Spleen (tissue), 7 donors: ENCODE measurements at regions not wholly inside any gene's neighbourhood (a gene's known extent, or its start where the extent isn't known, plus 50 kb on each side); places are given as distances from the start of the nearest gene placed in this dataset.

Source experiments
- CTCF ChIP-seq, 11 experiments: fragments of 200-600 bp in 7 of 11; fragments of 450-650 bp in 4 of 11; sonication (generic) in 4 of 11; IDR thresholded peaks in 8 of 11; conservative IDR thresholded peaks in 3 of 11; 1 replicate in 7 of 11; 2 replicates in 4 of 11; pipeline versions ENCODE4 v1.4.0 to v1.8.0; 2016 to 2021; ENCODE audit warnings: antibody characterized with exemption in 11 of 11, inconsistent platforms in 4 of 11, mild to moderate bottlenecking in 1 of 11
- POLR2A ChIP-seq, 3 donors: fragments of 450-650 bp; IDR thresholded peaks; one replicate each; pipeline ENCODE4 v1.5.1; 2017; ENCODE audit warnings: antibody characterized with exemption in 3 of 3, mild to moderate bottlenecking in 1 of 3
- POLR2AphosphoS5 ChIP-seq, 3 donors: sonication (generic); formaldehyde crosslinking; IDR thresholded peaks; one replicate each; pipeline ENCODE4 v1.5.1; 2017; ENCODE audit warnings: antibody characterized with exemption in 3 of 3
- donor health status: DM: no; HTN: no; CAD: no; lungs with moderate emphysema.
- donor health status: DM: no; HTN: no; CAD: no.
- donor health status: DM: no; HTN: no; CAD: no.

GRCh38 chr2:107091163-107091864, 205.3 kb upstream of the ST6GAL2 start:
- TF ChIP-seq CTCF (IDR thresholded peaks at IDR 0.05 in 8 of 11, conservative IDR thresholded peaks at IDR 0.05 in 3 of 11), result no peak
- TF ChIP-seq POLR2AphosphoS5 (IDR thresholded peaks at IDR 0.05), result no peak
- TF ChIP-seq POLR2A (IDR thresholded peaks at IDR 0.05), result no peak
